Gastrocnemius medialis (tissue), 4 donors: ENCODE measurements at regions not wholly inside any gene's neighbourhood (a gene's known extent, or its start where the extent isn't known, plus 50 kb on each side); places are given as distances from the start of the nearest gene placed in this dataset.
A peak's percentile ranks its signal among the peaks of the same experiment; 100 is the strongest.

Experiments
- ATAC-seq, 2 donors: fragments of 150-250 bp; one replicate each; pipeline ENCODE4 v1.9.1; 2016
- DNase-seq, 2 donors: peaks; one replicate each; pipeline ENCODE4 v3.0.0-alpha.2; 2019
- H3K27ac ChIP-seq, 4 donors: fragments of 200-600 bp; sonication (generic); 1 replicate in 1 of 4; 2 replicates in 3 of 4; pipeline ENCODE4 v1.5.1; 2016 to 2018; ENCODE audit warnings: mild to moderate bottlenecking in 2 of 4, moderate library complexity in 1 of 4
- H3K27me3 ChIP-seq, 3 donors: fragments of 200-600 bp; sonication (generic) in 2 of 3; 1 replicate in 1 of 3; 2 replicates in 2 of 3; pipeline versions ENCODE4 v1.5.1 to v1.6.0; 2016 to 2019; ENCODE audit warnings: mild to moderate bottlenecking in 1 of 3, moderate library complexity in 1 of 3
- H3K36me3 ChIP-seq, 2 donors: fragments of 200-600 bp; sonication (generic) in 1 of 2; one replicate each; pipeline ENCODE4 v1.5.1; 2017 to 2018
- H3K4me1 ChIP-seq, 2 donors: fragments of 200-600 bp; sonication (generic) in 1 of 2; one replicate each; pipeline ENCODE4 v1.5.1; 2016 to 2017; ENCODE audit warnings: mild to moderate bottlenecking in 2 of 2
- H3K4me3 ChIP-seq, 4 donors: fragments of 200-600 bp; sonication (generic) in 3 of 4; 1 replicate in 1 of 4; 2 replicates in 3 of 4; pipeline ENCODE4 v1.5.1; 2016 to 2019; ENCODE audit warnings: mild to moderate bottlenecking in 2 of 4
- H3K9me3 ChIP-seq, 3 donors: fragments of 200-600 bp; sonication (generic) in 2 of 3; 1 replicate in 1 of 3; 2 replicates in 2 of 3; pipeline ENCODE4 v1.5.1; 2016 to 2019
- POLR2A ChIP-seq, 2 donors: fragments of 450-650 bp; IDR thresholded peaks; one replicate each; pipeline ENCODE4 v1.6.1; 2017; ENCODE audit warnings: antibody characterized with exemption in 2 of 2, mild to moderate bottlenecking in 2 of 2, moderate library complexity in 2 of 2
- in situ Hi-C, 4 donors: fragments of 200-750 bp; cut with MboI; loops; one replicate each; pipeline versions ENCODE4 v1.15.0 to v1.8.0; 2017; ENCODE audit warnings: low sequenced_read_pairs in 4 of 4
- intact Hi-C: fragments of 100-400 bp; cut with DNase I; formaldehyde crosslinking; loops from one replicate; pipeline ENCODE4 v1.15.1; 2023; ENCODE audit warnings: low total_unique reads
- TF ChIP-seq, protein P1 (sequence below), 5 experiments: fragments of 450-650 bp in 3 of 5; fragments of 200-600 bp in 2 of 5; sonication (generic) in 2 of 5; IDR thresholded peaks in 4 of 5; conservative IDR thresholded peaks in 1 of 5; 1 replicate in 4 of 5; 2 replicates in 1 of 5; pipeline ENCODE4 v1.5.1; 2016 to 2019; ENCODE audit warnings: antibody characterized with exemption in 5 of 5, mild to moderate bottlenecking in 3 of 5, moderate library complexity in 3 of 5

DNA sequence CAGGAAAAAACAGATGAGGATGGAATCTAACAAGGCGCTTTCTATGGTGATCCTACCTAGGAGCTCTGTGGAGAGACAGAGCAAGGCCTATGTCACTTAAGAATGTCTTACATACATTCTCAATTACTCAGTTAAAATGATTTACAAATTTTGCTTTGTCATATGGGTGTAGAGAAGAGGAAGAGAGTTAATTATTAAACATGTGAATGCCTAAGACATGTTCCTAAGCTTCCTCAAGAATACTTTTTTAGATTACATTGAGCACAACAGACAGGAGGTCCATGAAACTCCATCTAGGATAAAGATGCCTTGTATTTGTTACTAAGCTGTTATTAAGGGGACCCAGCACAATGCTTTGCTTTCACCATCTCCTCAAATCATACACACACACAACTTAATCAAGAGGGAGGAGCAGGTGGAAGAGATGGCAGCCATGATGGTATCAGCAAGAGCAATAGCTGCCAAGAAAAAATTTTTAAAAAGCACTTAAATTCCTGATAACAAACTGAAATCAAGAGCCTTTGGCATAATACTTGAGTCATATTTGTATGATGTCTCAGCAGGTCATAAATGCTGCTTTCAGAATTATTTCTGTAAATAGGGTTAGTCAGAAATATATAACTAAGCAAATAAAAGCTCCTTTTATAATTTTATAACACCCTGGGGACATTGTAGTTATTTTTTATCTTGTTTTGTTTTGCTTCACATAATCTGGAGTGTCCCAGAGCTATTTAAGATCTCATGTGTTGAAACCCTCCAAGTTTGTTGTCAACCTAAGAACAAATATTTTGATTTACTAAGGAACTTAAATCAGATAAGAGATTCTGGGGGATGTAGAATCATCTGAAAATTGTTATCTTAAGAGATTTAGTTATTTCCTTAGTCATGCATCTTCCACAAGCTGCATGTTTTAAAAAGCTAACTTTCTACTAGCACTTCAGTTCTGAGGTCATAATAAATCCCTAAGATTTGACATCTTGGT, 70.0 kb upstream of the CD2AP start:
- ATAC-seq, result no peak

DNA sequence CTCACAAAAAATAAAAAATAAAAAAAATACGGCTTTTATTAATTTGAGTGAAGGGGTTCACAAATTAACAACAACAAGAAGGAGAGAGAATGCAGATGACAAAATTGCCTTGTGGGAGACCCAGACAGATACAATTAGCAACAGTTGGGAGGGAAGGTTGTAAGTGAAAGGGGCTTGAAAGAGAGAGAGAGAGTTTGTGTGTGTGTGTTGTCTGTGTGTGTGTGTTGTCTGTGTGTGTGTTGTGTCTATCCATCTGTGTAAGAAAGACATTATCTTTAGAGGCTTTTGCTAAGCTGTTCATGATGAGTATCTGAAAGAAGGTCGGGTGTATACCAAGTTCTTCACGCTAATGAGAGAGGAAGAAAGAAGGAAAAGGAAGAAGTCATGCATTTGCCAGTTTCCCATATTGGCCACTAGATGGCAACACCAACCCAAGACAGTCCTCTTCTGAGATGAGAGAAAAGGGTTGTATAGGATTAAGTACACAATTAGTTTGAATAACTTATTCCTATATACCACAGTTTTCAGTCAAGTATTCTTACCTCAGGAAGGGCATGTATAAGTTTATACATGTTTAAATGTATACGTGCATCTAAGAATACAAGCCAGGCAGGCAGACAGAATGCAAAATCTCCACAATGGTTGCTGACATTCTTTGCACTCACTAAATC, 63.7 kb upstream of the CD2AP start:
- peak overlapping the region; percentile 36 to 57 (median 54) for H3K4me3 ChIP-seq
- in situ Hi-C loops (loop anchor here in 3 of 4 donors (10.0 to 25.0 kb wide), 3 partner anchors 173 to 373 kb away; partner anchors contain the start of gene OPN5 (in 2 of the 3)), intact Hi-C loops (loop anchor here (2.0 to 10.0 kb wide), 3 partner anchors 65 to 367 kb away; no protein-coding TSS in a partner anchor)
- peak overlapping the region in 1 of 4 donors; percentile 52 for H3K27ac ChIP-seq
- ATAC-seq (peak; percentile 80 to 92), DNase-seq (no peak)
- H3K4me1 ChIP-seq, result peaks cover 0 to 5% of the 10 kb centered on the region in 2 donors
- TF ChIP-seq, protein P1, sequence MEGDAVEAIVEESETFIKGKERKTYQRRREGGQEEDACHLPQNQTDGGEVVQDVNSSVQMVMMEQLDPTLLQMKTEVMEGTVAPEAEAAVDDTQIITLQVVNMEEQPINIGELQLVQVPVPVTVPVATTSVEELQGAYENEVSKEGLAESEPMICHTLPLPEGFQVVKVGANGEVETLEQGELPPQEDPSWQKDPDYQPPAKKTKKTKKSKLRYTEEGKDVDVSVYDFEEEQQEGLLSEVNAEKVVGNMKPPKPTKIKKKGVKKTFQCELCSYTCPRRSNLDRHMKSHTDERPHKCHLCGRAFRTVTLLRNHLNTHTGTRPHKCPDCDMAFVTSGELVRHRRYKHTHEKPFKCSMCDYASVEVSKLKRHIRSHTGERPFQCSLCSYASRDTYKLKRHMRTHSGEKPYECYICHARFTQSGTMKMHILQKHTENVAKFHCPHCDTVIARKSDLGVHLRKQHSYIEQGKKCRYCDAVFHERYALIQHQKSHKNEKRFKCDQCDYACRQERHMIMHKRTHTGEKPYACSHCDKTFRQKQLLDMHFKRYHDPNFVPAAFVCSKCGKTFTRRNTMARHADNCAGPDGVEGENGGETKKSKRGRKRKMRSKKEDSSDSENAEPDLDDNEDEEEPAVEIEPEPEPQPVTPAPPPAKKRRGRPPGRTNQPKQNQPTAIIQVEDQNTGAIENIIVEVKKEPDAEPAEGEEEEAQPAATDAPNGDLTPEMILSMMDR (IDR thresholded peaks at IDR 0.05 in 4 of 5, conservative IDR thresholded peaks at IDR 0.05 in 1 of 5), result peak; percentile 60 to 91 (median 76)
- no peak for TF ChIP-seq POLR2A (IDR thresholded peaks at IDR 0.05)
- H3K27me3 ChIP-seq, result no peaks in the 10 kb centered on the region
- no peaks in the 10 kb centered on the region for H3K9me3 ChIP-seq
- no peaks in the 10 kb centered on the region for H3K36me3 ChIP-seq

More for the DNA sequence above, 70.0 kb upstream of the CD2AP start:
- H3K36me3 ChIP-seq, result no peaks in the 10 kb centered on the region
- H3K9me3 ChIP-seq, result no peaks in the 10 kb centered on the region
- TF ChIP-seq POLR2A (IDR thresholded peaks at IDR 0.05), result no peak
- TF ChIP-seq, protein P1 (IDR thresholded peaks at IDR 0.05 in 4 of 5, conservative IDR thresholded peaks at IDR 0.05 in 1 of 5), result no peak
- in situ Hi-C loops, result loop anchor here in 3 of 4 donors (10.0 to 25.0 kb wide), 3 partner anchors 180 to 380 kb away; partner anchors contain the start of gene OPN5 (in 2 of the 3)
- no peaks in the 10 kb centered on the region for H3K4me1 ChIP-seq
- no peaks in the 10 kb centered on the region for H3K27me3 ChIP-seq
- intact Hi-C loops, result no loop called here
- H3K4me3 ChIP-seq, result no peak overlapping the region
- no peak for DNase-seq
- no peak overlapping the region for H3K27ac ChIP-seq

GRCh38 chr6:47414423-47415167, 63.0 kb upstream of the CD2AP start:
- in situ Hi-C loops, result loop anchor here in 3 of 4 donors (10.0 to 25.0 kb wide), 3 partner anchors 173 to 373 kb away; partner anchors contain the start of gene OPN5 (in 2 of the 3)
- peak overlapping the region; percentile 30 to 61 (median 44) for H3K27ac ChIP-seq
- H3K36me3 ChIP-seq, result no peaks in the 10 kb centered on the region
- no peaks in the 10 kb centered on the region for H3K27me3 ChIP-seq
- no peak for TF ChIP-seq POLR2A (IDR thresholded peaks at IDR 0.05)
- TF ChIP-seq, protein P1 (IDR thresholded peaks at IDR 0.05 in 4 of 5, conservative IDR thresholded peaks at IDR 0.05 in 1 of 5), result no peak
- intact Hi-C loops, result loop anchor here (2.0 to 10.0 kb wide), 3 partner anchors 64 to 366 kb away; no protein-coding TSS in a partner anchor
- no peaks in the 10 kb centered on the region for H3K9me3 ChIP-seq
- H3K4me3 ChIP-seq, result peak overlapping the region; percentile 36 to 57 (median 54)
- peaks cover 0 to 5% of the 10 kb centered on the region in 2 donors for H3K4me1 ChIP-seq
- ATAC-seq, result peak; percentile 73 to 75
- DNase-seq, result no peak
